BE2C (cell line): ENCODE measurements at regions not wholly inside any gene's neighbourhood (a gene's known extent, or its start where the extent isn't known, plus 50 kb on each side); places are given as distances from the start of the nearest gene placed in this dataset.
A peak's percentile ranks its signal among the peaks of the same experiment; 100 is the strongest.

Experiments
- DNase-seq: peaks from one replicate; pipeline ENCODE4 v3.0.0-alpha.2; 2020
- H3K27me3 ChIP-seq: fragments of 250-450 bp; sonication (Bioruptor Pico); 2 replicates; pipeline ENCODE4 v1.5.1; 2020; ENCODE audit warnings: mild to moderate bottlenecking
- H3K36me3 ChIP-seq: fragments of 250-450 bp; sonication (Bioruptor Pico); 2 replicates; pipeline ENCODE4 v1.5.1; 2020; ENCODE audit warnings: mild to moderate bottlenecking
- H3K4me1 ChIP-seq: fragments of 250-450 bp; sonication (Bioruptor Pico); 2 replicates; pipeline ENCODE4 v1.5.1; 2020
- H3K4me3 ChIP-seq: 2 replicates; pipeline ENCODE4 v1.5.1; 2011; ENCODE audit warnings: low read depth, low read length
- H3K9me3 ChIP-seq: fragments of 250-450 bp; sonication (Bioruptor Pico); 2 replicates; pipeline ENCODE4 v1.5.1; 2020
- TF ChIP-seq, protein P1 (sequence below): IDR thresholded peaks from 2 replicates; pipeline ENCODE4 v1.5.1; 2012; ENCODE audit warnings: mild to moderate bottlenecking, low read depth, low read length

DNA sequence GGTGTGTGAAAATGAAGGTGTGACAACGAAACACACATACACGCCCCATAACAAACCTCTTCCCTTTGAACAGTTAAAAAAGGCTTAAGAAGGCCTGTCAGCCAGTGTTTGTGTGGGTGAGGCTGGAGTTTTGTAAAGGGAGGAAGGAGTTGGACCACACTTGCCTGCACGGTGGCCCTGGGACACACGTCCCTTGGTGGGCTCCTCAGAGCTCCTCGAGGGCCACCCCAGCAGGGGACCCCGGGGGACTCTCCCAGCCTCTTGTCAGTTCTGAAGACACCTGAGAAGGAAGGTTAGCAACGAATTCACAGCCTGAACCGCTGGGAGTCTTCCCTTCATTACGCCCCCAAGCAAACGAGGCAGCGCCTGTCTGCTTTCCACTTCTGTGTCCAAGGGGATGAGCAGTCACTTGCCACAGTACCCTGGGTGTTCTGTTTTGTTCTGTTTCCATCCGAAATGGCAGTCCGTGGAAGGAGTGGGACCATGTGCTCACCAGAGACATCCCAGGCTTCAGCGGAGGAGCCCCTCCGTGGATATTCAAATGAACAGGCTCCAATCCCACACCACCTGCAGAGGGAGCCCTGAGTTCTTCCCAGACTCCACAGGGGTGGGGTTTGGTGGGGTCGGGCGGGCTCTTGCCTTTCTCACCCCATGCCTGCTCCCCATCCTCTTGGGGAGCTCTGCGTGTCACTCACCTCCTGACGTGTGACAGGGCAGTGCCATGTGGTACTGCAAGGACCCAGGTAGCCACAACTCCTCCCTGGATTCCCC is 68.6 kb downstream of the NRN1 start:
- DNase-seq, result no peak
- H3K4me1 ChIP-seq, result peaks cover 10% of the 10 kb centered on the region; the same call in 1 of the 2 replicates
- TF ChIP-seq, protein P1, sequence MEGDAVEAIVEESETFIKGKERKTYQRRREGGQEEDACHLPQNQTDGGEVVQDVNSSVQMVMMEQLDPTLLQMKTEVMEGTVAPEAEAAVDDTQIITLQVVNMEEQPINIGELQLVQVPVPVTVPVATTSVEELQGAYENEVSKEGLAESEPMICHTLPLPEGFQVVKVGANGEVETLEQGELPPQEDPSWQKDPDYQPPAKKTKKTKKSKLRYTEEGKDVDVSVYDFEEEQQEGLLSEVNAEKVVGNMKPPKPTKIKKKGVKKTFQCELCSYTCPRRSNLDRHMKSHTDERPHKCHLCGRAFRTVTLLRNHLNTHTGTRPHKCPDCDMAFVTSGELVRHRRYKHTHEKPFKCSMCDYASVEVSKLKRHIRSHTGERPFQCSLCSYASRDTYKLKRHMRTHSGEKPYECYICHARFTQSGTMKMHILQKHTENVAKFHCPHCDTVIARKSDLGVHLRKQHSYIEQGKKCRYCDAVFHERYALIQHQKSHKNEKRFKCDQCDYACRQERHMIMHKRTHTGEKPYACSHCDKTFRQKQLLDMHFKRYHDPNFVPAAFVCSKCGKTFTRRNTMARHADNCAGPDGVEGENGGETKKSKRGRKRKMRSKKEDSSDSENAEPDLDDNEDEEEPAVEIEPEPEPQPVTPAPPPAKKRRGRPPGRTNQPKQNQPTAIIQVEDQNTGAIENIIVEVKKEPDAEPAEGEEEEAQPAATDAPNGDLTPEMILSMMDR, result no peak
- H3K4me3 ChIP-seq, result 0 out of 2 replicates have a peak overlapping the region, but pooled peaks have one; percentile 16
- no peaks in the 10 kb centered on the region for H3K9me3 ChIP-seq
- no peaks in the 10 kb centered on the region for H3K27me3 ChIP-seq
- no peaks in the 10 kb centered on the region for H3K36me3 ChIP-seq

DNA sequence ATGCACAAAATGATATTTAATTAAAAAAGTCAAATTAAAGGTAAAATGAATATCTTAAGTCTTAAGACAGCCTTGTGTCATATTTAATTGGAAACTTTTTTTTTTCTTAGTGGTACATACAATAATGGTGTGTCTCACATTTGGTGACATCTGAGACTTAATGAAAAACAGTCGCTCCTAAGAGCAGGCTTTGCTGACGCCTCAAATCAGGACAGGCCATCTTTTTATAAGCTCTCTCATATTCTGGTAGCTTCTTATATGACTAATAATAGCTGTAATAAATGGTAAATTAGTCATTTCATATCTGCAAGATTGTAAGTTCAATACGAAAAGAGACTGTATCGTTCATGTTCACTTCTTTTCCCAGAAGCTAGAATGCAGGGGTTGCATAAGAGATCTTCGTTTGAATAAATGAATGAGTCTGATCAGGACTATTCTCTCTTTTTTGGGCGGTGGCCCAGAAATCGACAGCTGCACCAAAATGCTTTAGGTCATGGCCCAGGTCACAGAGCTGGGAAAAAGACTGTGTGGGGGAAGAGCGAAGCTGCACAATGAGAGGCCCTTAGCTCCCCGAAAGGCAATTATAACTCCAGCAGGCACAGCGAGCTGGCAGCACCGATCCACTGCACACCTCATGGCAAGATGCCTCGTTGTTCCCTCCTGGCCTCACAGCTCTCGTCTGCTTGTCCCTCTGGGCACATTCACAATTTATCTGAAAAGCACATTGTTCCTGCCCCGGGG is 69.4 kb downstream of the NRN1 start:
- Histone ChIP-seq H3K27me3 (no peaks in the 10 kb centered on the region), H3K36me3 (no peaks in the 10 kb centered on the region), H3K9me3 (no peaks in the 10 kb centered on the region), H3K4me3 (peak overlapping the region; percentile 16), H3K4me1 (peaks cover 10% of the 10 kb centered on the region; the same call in 1 of the 2 replicates)
- DNase-seq, result peak; percentile 32
- TF ChIP-seq, protein P1, result no peak

DNA sequence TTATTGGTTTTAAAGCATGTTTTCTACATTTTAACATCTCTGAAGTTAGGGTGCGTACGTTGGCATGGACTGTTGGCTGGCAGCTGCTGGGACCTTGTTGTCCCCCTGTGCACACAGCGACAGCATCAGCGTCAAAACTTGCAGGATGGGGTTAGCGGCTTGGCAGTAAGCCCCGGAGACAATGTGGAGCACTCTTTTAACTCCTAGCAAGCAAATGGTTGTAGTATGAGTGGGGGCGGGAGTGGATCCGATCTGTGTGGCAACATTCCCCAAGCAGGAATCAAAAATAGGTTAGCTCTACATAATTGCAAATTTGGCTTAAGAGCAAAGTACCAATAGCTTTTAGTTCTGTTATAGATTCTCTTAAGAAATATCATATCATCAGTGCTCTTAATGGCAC is 70.1 kb downstream of the NRN1 start:
- Histone ChIP-seq H3K36me3 (no peaks in the 10 kb centered on the region), H3K4me1 (peaks cover 10% of the 10 kb centered on the region; the same call in 1 of the 2 replicates), H3K4me3 (peak overlapping the region; percentile 10; the same call in 1 of the 2 replicates), H3K9me3 (no peaks in the 10 kb centered on the region), H3K27me3 (no peaks in the 10 kb centered on the region)
- no peak for DNase-seq
- TF ChIP-seq, protein P1, result no peak

DNA sequence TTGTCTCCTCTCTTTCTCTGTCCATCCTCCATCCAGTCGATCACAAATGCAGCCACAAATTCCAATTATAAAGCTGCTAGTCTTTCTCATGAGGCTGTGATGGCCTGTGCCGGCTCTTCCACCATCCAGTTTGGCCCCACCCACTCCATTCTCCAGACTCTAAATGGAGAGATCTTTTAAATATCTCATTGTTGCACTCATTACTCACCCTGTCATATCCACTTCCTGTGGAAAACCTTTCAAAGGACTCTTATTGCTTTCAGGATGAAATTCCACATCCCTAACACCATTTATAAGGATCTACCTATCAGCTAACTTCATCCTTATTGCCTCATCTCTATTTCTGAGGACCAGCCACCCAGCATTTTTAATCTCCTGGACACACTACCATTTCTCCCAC is 70.6 kb downstream of the NRN1 start:
- Histone ChIP-seq H3K9me3 (no peaks in the 10 kb centered on the region), H3K27me3 (no peaks in the 10 kb centered on the region), H3K4me3 (no peak overlapping the region), H3K36me3 (no peaks in the 10 kb centered on the region), H3K4me1 (peaks cover 10% of the 10 kb centered on the region; the same call in 1 of the 2 replicates)
- TF ChIP-seq, protein P1, result no peak
- no peak for DNase-seq

DNA sequence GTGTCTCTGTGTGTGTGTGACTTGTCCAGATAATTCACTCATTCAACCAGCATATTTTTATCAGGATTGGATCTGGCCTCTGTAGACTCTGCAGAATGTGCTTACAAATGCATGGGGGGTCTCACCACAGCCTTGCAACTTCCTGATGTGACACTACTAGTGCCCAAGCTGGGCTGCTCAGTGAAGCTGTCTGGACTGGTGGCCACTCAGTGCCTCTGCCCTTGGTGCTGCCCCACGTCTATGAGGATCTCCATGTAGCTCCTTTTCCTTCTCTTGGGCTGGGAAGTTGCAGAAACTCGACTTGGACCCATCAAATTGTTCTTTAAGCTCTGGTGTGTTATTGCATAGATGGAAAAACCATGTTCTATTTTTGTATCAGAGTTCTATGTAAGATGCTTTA is 75.8 kb downstream of the NRN1 start:
- no peaks in the 10 kb centered on the region for H3K27me3 ChIP-seq
- no peak overlapping the region for H3K4me3 ChIP-seq
- no peaks in the 10 kb centered on the region for H3K36me3 ChIP-seq
- DNase-seq, result no peak
- no peaks in the 10 kb centered on the region for H3K4me1 ChIP-seq
- H3K9me3 ChIP-seq, result no peaks in the 10 kb centered on the region
- TF ChIP-seq, protein P1, result no peak
